CD4-positive, alpha-beta T cell treated with Interleukin-4 for 1 hour (primary cell): ENCODE measurements at regions not wholly inside any gene's neighbourhood (a gene's known extent, or its start where the extent isn't known, plus 50 kb on each side); places are given as distances from the start of the nearest gene placed in this dataset.

Experiments
- DNase-seq, 2 donors: peaks; one replicate each; pipeline ENCODE4 v3.0.0-alpha.2; 2020 to 2022

GRCh38 chr6:20025681-20026080 is 186.6 kb downstream of the MBOAT1 start:
- no peak for DNase-seq

- no peak for DNase-seq
Measured at GRCh38 chr6:20028143-20028542, 184.1 kb downstream of the MBOAT1 start.

- no peak for DNase-seq
Measured at GRCh38 chr6:20028562-20028961, 183.7 kb downstream of the MBOAT1 start.

GRCh38 chr6:20029979-20030378 is 182.3 kb downstream of the MBOAT1 start:
- no peak for DNase-seq

- no peak for DNase-seq
Measured at GRCh38 chr6:20031342-20031741, 180.9 kb downstream of the MBOAT1 start.

- no peak for DNase-seq
Measured at GRCh38 chr6:20033697-20034407, 178.4 kb downstream of the MBOAT1 start.

GRCh38 chr6:20034408-20034769 is 177.9 kb downstream of the MBOAT1 start:
- no peak for DNase-seq

GRCh38 chr6:20036141-20036677 is 176.1 kb downstream of the MBOAT1 start:
- no peak for DNase-seq

- DNase-seq: no peak
Measured at GRCh38 chr6:20038410-20039204, 173.7 kb downstream of the MBOAT1 start.

GRCh38 chr6:20044883-20045282 is 167.4 kb downstream of the MBOAT1 start:
- DNase-seq: no peak
